OCI-LY7 (cell line): ENCODE measurements at regions not wholly inside any gene's neighbourhood (a gene's known extent, or its start where the extent isn't known, plus 50 kb on each side); places are given as distances from the start of the nearest gene placed in this dataset.

Experiments
- BruUV-seq: library from RNA; stranded (reverse); fragments of 400-500 nt; replicated peaks from 2 replicates; lab custom pipeline; 2021; lab: Mats Ljungman, UMichigan
- CTCF ChIA-PET: fragments of 300-600 bp; sonication (Branson Sonifier 250); formaldehyde crosslinking; loops from one replicate; lab custom pipeline; 2022; ENCODE audit warnings: antibody characterized with exemption; ENCODE audit not compliant: unreplicated experiment; lab: Charles Lee
- POLR2A ChIA-PET: fragments of 300-600 bp; sonication (Branson Sonifier 250); formaldehyde crosslinking; loops from one replicate; lab custom pipeline; 2022; ENCODE audit warnings: antibody characterized with exemption; lab: Charles Lee
- DNase-seq: peaks from one replicate; pipeline ENCODE4 v3.0.0-alpha.2; 2015; ENCODE audit warnings: low spot score
- H2AFZ ChIP-seq: fragments of 200-600 bp; sonication (generic), shearing (Covaris generic); 2 replicates; pipeline ENCODE4 v1.6.1; 2014; ENCODE audit warnings: mild to moderate bottlenecking, antibody characterized with exemption, low read length, moderate library complexity
- H3K27ac ChIP-seq: fragments of 200-600 bp; sonication (generic); 2 replicates; pipeline ENCODE4 v1.5.1; 2014; ENCODE audit warnings: mixed run types, low read depth, mild to moderate bottlenecking, moderate library complexity, low read length, inconsistent platforms; ENCODE audit not compliant: poor library complexity, severe bottlenecking
- H3K36me3 ChIP-seq: fragments of 200-600 bp; sonication (generic); 2 replicates; pipeline ENCODE4 v1.6.1; 2014; ENCODE audit warnings: mild to moderate bottlenecking, antibody characterized with exemption, low read length, moderate library complexity, mixed read lengths; ENCODE audit not compliant: insufficient read depth
- H3K4me1 ChIP-seq: fragments of 200-600 bp; sonication (generic); 2 replicates; pipeline ENCODE4 v1.5.1; 2014; ENCODE audit warnings: mild to moderate bottlenecking, low read length; ENCODE audit not compliant: insufficient read depth, poor library complexity, severe bottlenecking
- H3K4me2 ChIP-seq: fragments of 200-600 bp; sonication (generic); 2 replicates; pipeline ENCODE4 v1.6.1; 2014; ENCODE audit warnings: mild to moderate bottlenecking, low read length
- H3K4me3 ChIP-seq: fragments of 200-600 bp; sonication (generic); 2 replicates; pipeline ENCODE4 v1.5.1; 2014; ENCODE audit warnings: mild to moderate bottlenecking, low read depth, low read length; ENCODE audit not compliant: poor library complexity, severe bottlenecking
- H3K79me2 ChIP-seq: fragments of 200-600 bp; sonication (generic); 2 replicates; pipeline ENCODE4 v1.6.1; 2016; ENCODE audit warnings: low read depth, mild to moderate bottlenecking, low read length, moderate library complexity, mixed read lengths; ENCODE audit not compliant: insufficient read depth
- H3K9me2 ChIP-seq: fragments of 200-600 bp; sonication (generic); 2 replicates; pipeline ENCODE4 v1.6.1; 2016; ENCODE audit warnings: mild to moderate bottlenecking, low read length, mixed read lengths; ENCODE audit not compliant: insufficient read depth
- H3K9me3 ChIP-seq: fragments of 200-600 bp; sonication (generic); 2 replicates; pipeline ENCODE4 v1.6.1; 2014; ENCODE audit warnings: mild to moderate bottlenecking, mixed run types, low read length, mixed read lengths
- H4K20me1 ChIP-seq: fragments of 200-600 bp; sonication (generic); 2 replicates; pipeline ENCODE4 v1.6.1; 2014; ENCODE audit warnings: mild to moderate bottlenecking, antibody characterized with exemption, low read length, moderate library complexity, mixed read lengths; ENCODE audit not compliant: insufficient read depth
- CTCF ChIP-seq: fragments of 200-600 bp; sonication (generic); conservative IDR thresholded peaks from 2 replicates; pipeline ENCODE4 v1.5.1; 2014; ENCODE audit warnings: mild to moderate bottlenecking, antibody characterized with exemption, low read length, moderate library complexity, mixed read lengths
- EZH2phosphoT487 ChIP-seq: fragments of 200-600 bp; sonication (generic); IDR thresholded peaks from 2 replicates; pipeline ENCODE4 v1.6.1; 2018; ENCODE audit warnings: low read depth, borderline replicate concordance, mild to moderate bottlenecking, mixed run types, antibody characterized with exemption, low read length, moderate library complexity, mixed read lengths
- intact Hi-C: fragments of 100-400 bp; cut with micrococcal nuclease; formaldehyde crosslinking; loops from one replicate; pipeline ENCODE4 v1.10.0; 2022; ENCODE audit not compliant: unreplicated experiment

- Histone ChIP-seq H3K36me3 (no peaks in the 10 kb centered on the region), H2AFZ (no peak overlapping the region; the same call in 1 of the 2 replicates), H3K4me2 (no peak overlapping the region), H4K20me1 (no peaks in the 10 kb centered on the region), H3K9me2 (no peaks in the 10 kb centered on the region; the same call in 1 of the 2 replicates), H3K4me1 (no peaks in the 10 kb centered on the region), H3K9me3 (no peaks in the 10 kb centered on the region), H3K79me2 (no peaks in the 10 kb centered on the region), H3K27ac (no peak overlapping the region), H3K4me3 (no peak overlapping the region)
- intact Hi-C loops, result no loop called here
- BruUV-seq, result no TSS peak
- no peak for DNase-seq
- POLR2A ChIA-PET, result interaction anchor here (0.6 to 1.4 kb wide), 2 partner anchors 9 to 758 kb away, joined by 3 read pairs; no protein-coding TSS in a partner anchor
- CTCF ChIA-PET, result interaction anchor here (0.6 to 1.2 kb wide), 2 partner anchors 14 to 118 kb away, joined by 3 read pairs; no protein-coding TSS in a partner anchor
- TF ChIP-seq CTCF (no peak), EZH2phosphoT487 (no peak)
Measured at GRCh38 chr5:18712936-18713485, 1078.8 kb downstream of the TAF11L14 start.

- H3K4me3 ChIP-seq, result no peak overlapping the region
- H3K36me3 ChIP-seq, result no peaks in the 10 kb centered on the region
- no peaks in the 10 kb centered on the region for H3K4me1 ChIP-seq
- no peaks in the 10 kb centered on the region for H3K9me3 ChIP-seq
- H3K4me2 ChIP-seq, result no peak overlapping the region
- POLR2A ChIA-PET, result no interaction called here
- CTCF ChIA-PET, result no interaction called here
- no peak for TF ChIP-seq CTCF
- TF ChIP-seq EZH2phosphoT487, result no peak
- no peak for DNase-seq
- H3K9me2 ChIP-seq, result no peaks in the 10 kb centered on the region; the same call in 1 of the 2 replicates
- no peak overlapping the region for H2AFZ ChIP-seq
- BruUV-seq, result no TSS peak
- intact Hi-C loops, result no loop called here
- H3K27ac ChIP-seq, result no peak overlapping the region
- H4K20me1 ChIP-seq, result no peaks in the 10 kb centered on the region
- no peaks in the 10 kb centered on the region for H3K79me2 ChIP-seq
Measured at GRCh38 chr5:18720002-18720401, 1085.7 kb downstream of the TAF11L14 start.
